ENCODE measurements at regions not wholly inside any gene's neighbourhood (a gene's known extent, or its start where the extent isn't known, plus 50 kb on each side); places are given as distances from the start of the nearest gene placed in this dataset.

- TF ChIP-seq CTCF (IDR thresholded peaks at IDR 0.05) (no peak), POLR2A (IDR thresholded peaks at IDR 0.05) (no peak)
Measured at GRCh38 chr4:141932490-141932889, 296.1 kb downstream of the IL15 start.
